HG02981 (cell line): ENCODE measurements at regions not wholly inside any gene's neighbourhood (a gene's known extent, or its start where the extent isn't known, plus 50 kb on each side); places are given as distances from the start of the nearest gene placed in this dataset.
"Not testable (repeated sequence)": the region's sequence is repeated elsewhere in the genome, so short reads cannot be mapped to it uniquely, and the experiment has no call there.

Source experiments
- ATAC-seq: cut with Tn5 transposase; IDR thresholded peaks from one replicate; pipeline ENCODE4 v1.9.1; 2021; ENCODE audit warnings: mild to moderate bottlenecking, moderate library complexity; ENCODE audit not compliant: unreplicated experiment

DNA sequence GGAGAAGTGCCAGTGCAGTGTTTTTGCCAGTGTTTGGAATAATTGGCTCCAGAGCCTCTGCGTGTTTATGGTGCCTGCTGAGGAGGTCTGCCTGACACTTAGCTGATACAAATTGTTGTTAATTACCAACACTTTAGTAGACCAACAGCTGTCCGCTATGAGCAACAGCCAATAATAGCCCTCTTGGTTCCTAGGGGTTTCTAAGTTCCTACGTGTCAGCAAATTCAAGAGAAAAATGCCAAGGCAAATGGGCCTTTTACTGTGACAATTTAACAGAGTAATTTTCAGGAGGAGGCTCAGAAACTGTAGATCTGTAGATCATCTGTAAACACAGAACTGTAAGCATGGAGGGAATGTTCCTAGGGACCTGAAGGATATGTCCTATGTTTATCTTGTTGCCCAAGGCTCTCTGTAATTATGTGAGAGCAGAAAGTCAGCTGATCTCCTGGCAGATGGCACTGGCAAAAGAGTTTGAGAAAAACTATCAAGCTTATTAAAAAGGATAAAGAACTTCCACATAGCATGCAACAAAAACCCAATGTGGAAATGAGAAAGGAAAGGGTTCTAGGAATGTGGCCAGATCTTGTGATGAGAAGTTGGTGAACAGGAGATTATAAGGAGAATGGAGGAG lies 157.7 kb downstream of the GJA1 start:
- no peak for ATAC-seq

DNA sequence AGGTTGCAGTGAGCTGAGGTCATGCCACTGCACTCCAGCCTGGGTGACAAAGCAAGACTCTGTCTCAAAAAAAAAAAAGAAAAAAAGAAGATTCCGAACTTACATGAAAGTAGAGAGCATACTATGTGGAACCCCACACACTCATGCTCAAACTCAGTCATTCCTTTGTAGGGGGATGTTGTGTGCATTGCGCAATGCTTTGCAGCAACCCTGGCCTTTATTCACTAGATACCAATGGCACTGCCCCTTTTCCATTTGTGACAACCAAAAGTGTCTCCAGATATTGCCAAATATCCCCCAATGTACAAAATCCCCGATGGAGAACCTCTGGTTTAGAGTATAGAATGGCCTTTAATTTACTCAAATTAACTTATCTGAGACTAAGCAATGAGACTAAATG lies 158.6 kb downstream of the GJA1 start:
- ATAC-seq = no peak

DNA sequence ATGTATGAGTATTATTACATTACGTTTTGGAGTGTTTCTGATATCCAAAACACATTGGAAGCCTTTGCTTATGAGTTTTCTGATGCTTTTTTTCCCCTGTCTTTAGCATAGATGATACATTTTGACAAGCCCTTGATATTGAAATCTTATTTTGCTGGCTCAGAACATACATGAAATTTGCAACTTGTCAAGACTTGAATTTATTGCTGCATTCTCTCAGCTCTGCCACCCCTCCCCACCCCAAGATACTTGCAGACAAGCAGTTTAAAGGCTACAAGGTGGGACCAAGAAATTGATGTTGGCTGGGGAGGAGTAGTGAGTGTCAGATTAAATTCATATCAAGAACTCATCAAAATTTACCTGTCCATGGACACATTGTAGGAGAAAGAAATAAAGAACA lies 160.2 kb downstream of the GJA1 start:
- no peak for ATAC-seq

DNA sequence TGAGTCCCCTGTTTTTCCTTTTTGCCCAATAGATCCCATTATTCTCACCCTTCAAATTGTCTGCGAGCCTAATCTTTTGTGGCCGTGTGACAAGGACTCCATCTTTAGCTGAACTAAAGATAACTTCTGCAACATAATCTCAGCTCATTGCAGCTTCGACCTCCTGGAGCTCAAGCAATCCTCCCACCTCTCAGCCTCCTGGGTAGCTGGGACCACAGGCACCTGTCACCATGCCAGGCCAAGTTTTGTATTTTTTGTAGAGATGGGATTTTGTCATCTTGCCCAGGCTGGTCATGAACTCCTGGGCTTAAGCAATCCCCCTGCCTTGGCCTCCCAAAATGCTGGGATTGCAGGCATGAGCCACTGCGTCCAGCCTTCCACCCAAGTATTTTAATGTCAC lies 161.0 kb downstream of the GJA1 start:
- no peak for ATAC-seq

DNA sequence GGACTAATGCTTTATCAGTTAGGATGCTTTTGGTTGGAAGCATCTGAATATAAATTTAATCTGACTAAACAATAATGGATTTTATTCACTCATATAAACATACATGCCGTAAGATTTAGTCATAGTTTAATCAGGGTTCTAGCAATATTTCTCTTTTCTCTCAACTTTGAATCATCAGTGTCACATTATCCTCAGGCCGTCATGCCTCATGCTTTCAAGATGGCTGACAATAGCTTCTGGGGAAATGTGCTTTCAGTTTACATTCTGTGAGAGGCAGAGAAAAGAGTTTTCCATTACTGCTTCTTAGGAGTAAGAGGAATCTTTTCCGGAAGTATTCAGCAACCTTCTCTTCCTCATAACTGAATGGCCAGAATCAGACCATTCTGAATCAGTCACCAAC lies 162.2 kb downstream of the GJA1 start:
- no peak for ATAC-seq

DNA sequence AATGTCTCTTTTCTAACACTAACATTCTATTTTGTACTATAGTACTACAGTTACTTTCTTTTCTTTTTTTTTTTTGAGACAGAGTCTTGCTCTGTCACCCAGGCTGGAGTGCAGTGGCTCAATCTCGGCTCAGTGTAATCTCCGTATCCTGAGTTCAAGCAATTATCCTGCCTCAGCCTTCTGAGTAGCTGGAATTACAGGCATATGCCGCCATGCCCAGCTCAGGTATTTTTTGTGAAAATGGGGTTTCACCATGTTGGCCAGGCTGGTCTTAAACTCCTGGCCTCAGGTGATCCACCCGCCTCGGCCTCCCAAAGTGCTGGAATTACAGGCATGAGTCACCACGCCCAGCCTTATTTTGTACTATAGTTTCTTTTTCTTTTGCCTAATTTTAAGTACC lies 163.9 kb downstream of the GJA1 start:
- not testable (repeated sequence) for ATAC-seq

DNA sequence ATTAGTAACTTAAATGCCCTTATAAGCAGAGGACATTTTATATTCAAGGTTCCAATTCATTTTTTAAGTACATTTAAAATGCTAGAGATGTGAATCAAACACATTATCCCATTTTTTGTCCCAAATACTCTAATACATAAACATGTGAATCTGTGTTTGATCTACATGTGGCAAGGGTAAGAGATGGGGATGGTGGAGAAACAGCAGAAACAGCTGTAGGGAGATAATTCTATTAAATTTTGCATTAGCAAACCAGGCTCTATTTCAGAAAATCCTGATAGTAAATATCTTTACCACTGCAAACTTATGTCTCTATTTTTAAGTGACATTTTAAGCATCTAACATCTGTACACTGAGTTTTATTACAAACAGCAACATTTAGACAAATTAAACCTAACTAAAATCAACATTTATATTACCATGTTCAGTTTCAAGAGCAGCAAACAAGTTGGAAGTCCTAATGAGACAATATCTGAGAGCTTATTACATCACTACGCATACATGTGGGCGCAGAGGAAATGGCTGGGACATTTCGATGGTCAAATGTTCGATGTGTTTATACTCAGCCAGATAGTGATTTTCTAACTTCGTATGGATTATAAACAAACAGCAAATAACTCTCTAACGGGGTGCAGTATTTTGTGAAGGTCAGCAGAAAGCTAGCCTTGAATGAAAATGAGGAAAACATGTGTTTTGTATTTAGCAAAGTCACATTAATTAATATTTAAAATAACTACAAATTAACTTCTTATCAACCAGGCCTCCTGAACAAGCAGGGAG lies 165.1 kb downstream of the GJA1 start:
- no peak for ATAC-seq

DNA sequence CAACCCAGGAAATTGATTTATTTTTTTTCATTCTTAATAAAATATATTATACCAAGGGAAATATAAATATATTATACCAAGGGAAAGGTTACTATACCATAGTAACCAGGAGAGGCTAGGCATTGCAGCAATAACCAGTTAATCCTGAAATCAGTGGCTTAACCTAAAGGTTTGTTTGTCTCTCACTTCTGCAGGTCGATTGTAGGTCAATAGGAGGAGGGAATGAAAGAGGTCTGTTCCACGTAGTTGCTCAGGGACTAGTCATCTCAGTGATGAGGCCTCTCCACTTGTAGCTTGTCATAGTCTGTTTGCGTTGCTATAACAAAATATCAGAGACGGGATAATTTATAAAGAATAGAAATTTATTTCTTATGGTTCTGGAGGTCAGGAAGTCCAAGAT lies 168.0 kb downstream of the GJA1 start:
- ATAC-seq = no peak

DNA sequence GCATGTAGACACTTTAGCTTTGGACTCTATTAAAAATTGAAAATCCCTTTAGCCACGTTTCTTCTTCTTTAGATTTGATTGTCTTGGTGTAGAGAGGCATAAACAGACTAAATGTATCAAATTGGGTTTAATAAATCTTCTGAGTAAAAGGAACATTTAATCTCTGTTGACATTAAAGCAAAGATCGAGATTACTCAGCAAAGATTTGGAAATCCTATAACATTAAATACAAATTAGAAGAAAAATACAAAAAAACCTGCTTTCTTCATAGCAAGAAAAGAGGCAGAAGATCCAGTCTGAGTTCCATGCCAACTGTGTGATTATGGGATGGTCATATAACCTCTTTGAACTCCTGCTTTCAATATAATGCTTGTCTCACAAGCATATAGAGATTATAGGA lies 172.3 kb downstream of the GJA1 start:
- no peak for ATAC-seq

DNA sequence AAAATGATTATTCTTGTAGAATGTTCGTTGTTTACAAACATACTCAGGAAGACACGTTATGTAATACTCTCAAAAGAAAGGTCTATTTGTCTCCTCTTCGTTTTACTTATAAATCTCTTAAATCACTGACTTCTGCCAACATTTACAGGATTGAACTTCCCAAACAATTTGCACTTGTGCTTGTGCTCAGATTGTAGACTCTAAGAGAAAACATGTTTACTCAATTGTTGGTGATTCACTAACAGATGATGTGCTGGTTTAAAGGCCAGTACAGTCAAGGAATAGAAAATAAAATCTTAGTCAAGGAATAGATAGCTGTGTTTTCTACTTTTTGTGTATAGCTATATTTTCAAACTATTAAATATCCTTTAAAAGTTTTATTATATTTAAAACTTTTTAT lies 172.8 kb downstream of the GJA1 start:
- no peak for ATAC-seq

DNA sequence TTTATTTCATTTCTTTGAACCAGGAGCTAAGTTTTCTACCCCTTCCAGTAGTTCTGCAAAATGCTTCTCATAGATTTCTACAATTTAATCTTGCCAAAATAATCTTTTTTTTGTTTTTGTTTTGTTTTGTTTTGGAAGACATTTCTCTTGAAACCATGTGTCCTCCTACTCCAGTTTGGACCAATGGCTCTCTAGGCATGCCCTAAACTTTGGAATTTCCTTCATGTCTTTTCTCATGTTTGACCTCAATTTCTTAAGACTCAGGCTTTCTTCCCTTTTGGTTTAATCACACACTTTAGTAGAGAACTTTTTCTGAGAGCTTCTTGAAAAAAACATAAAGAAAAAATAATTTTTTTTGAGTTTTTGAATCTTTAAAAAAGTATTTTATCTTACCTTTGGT lies 173.8 kb downstream of the GJA1 start:
- no peak for ATAC-seq

DNA sequence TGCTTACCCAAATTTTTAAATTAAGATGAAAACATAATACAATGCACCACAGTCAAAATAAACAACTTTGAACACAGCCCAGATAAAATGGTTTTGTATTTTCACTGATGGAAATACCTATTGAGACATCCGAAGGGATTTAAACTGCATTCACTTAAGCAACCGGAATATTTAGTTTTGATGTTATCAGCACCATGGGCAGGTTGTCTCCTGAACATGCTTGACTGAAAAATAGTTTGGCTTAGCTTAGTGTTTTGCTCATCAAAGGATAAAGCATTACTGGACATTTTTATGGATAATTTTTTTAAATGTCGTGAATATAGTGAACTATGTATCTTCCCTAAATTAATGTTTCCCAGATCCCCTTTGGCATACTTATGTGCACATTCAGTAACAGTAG lies 177.5 kb downstream of the GJA1 start:
- no peak for ATAC-seq

DNA sequence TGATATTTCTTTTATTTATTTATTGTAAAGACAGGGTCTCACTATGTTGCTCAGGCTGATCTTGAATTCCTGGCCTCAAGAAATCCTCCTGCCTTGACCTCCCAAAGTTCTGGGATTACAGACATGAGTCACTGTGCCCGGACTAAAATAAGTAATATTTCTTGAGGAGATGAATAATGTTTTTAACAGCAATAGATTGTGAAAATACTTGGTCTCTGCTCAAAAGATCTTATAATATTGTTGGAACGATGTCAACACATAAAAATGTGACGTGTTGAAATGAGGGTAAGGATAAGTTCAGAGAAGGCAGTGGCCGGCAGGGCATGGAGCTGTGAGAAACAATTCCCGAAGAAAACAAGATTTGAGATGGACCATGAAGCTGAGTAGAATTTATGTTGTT lies 178.7 kb downstream of the GJA1 start:
- ATAC-seq = no peak

DNA sequence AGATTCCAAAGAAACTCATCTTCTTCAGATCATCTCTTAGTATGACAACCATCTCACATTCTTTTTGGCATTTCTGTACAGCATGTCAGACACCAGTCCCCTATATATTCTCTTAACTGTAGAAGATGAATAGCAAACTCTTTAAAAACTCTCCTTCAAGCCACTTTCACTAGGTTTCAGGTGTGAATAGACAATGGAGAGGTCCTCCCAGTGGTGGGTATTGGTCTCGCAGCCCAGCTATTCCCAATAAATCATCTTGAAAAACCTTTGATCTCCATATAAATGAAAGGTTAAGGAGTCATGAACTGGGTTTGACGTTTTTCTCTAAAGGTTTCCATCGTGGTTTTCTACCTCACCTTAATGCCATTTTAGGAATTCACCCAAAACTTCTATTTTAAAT lies 180.0 kb downstream of the GJA1 start:
- no peak for ATAC-seq

DNA sequence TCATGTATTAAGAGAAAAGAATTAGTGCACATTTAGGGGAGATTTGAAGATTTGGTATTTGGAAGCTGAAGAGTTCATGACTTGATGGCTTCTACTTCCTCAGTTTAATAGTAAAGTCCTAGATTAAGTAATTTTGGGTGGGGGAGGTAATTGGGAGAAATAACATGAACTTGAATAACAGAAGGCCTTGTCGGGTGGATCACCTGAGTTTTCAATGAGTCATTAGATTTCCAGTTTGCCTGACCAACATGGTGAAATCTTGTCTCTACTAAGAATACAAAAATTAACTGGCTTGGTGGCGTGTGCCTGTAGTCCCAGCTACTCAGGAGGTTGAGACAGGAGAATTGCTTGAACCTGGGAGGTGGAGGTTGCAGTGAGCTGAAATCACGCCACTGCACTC lies 181.0 kb downstream of the GJA1 start:
- ATAC-seq = no peak

DNA sequence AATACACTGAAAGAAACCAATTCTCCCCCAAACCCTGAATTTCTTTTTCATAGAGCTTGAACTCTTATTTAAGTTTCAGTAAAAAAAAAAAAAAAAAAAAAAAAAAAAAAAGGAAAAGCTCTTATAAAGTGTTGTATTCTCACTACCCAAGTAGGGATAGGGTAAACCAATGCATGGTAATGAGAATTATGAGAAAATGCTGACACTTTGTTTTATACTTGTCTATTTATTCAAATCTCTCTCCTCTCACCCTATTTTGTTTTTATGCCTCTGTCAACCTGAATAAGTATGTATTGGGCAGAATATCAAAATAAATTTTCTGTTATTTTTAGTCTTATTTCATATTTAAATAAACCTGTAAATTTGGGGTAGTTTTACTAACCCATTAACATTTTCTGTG lies 181.9 kb downstream of the GJA1 start:
- no peak for ATAC-seq

DNA sequence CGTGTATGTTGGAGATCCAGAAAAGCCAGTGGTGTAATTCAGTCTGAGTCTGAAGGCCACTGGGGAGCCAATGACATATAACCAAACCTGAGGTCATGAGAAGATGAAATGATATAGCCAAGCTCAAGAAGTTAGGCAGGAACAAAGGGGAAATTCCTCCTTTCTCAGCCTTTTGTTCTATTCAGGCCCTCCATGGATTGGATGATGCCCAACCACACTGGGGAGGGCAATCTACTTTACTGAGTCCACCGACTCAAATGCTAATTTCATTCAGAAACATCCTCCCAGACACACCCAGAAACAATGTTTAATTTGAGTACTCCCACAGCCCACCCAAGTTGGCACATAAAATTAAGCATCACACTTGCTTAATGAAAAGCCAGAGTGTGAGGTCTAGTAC lies 183.6 kb downstream of the GJA1 start:
- ATAC-seq = no peak

DNA sequence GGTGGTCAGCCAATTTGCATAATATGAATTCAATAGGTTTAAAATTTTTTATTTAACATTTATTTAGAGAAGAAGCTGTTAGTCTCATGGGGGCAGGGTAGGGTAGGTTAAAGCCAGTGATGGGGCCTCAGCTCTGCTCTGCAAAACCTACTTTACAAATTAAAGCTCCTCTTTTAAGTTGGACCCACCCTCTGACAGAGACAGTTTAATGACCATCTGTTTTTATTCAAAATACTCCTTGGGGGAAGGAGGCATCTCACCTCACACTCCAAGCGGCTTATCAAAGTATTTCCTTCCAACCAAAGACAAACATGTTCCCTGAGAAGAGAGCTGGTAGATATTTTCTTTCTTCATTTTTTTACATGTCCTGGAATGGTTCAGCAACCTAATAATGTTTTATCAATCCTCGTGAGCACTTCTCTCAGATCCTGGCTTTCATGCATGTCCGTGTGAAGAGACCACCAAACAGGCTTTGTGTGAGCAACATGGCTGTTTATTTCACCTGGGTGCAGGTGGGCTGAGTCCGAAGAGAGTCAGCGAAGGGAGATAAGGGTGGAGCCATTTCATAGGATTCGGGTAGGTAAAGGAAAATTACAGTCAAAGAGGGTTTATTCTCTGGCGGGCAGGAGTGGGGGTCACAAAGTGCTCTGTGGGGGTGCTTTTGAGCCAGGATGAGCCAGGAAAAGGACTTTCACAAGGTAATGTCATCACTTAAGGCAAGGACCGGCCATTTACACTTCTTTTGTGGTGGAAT lies 184.7 kb downstream of the GJA1 start:
- no peak for ATAC-seq

DNA sequence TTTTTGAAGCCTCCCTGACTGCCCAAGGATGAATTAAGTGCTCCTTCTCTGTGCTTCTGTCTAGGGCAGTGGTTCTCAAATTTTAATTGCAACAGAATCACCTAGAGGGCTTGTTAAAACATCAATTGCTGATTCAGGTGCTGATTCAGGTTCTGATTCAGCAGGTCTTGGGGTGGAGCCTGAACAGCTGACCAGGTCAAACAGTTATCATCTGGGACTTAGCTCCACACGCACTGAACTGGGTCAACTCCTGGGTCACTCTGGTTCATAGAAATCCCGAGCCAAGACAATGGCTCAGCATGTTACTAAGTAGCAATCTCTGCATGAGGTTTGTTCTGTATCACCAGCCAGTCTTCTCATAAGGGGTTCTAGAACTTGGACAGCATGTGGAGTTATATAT lies 192.3 kb downstream of the GJA1 start:
- ATAC-seq = no peak

DNA sequence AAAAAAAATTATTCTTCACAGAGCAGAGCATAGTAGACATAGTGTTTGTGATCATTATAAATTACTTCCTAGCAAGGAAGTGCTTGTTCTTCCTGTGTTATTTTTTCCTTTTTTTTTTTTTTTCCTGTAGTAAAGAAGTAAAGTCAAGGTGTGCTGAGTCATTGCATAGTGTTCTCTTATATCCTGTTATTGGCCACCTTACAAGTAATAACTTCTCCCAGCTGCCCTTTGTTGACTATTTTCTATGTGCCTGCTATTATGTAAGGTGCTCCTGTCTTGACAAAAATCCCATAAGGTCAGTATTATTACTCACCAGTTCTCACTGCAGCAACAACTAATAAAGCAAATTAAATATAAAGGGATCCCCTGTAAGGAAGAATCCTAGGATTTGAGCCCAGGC lies 195.3 kb downstream of the GJA1 start:
- ATAC-seq = no peak

DNA sequence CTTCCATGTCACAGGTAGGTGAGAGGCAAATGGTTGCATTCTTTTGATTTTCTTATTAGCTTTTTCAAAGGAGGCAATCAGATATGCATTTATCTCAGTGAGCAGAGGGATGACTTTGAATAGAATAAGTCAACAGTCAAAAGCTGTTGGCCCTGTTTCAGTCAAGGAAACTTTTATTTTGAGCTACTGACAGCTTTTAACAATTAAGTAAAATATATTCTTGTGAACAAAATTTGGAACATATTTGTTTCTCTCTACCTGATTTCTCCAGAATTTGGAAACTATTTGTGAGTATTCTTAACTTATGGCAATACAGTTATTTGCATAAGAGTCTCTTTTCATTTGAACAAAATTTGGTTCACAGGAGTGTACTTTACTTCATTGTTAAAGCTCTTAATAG lies 196.3 kb downstream of the GJA1 start:
- not testable (repeated sequence) for ATAC-seq

DNA sequence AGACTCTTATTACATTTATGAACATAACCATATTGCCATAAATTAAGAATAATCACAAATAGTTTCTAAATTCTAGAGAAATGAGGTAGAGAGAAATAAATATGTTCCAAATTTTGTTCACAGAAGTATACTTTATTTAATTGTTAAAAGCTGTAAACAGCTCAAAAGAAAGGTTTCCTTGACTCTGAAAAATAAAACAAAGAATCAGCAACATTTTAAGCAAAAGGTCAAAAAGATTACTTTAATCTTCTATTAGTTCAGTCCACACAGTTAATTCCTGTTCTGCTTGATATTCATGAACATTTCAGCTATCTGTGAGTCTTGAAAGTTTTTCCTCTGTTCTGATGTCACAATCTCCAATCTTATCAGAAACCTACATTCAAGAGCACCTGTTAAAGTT lies 197.9 kb downstream of the GJA1 start:
- ATAC-seq = no peak
